Activated CD4-positive, alpha-beta T cell treated with anti-CD3 and anti-CD28 coated beads, Interleukin-2, amount 50 U/mL, for 48 hours (primary cell): ENCODE measurements at regions not wholly inside any gene's neighbourhood (a gene's known extent, or its start where the extent isn't known, plus 50 kb on each side); places are given as distances from the start of the nearest gene placed in this dataset.

ENCODE experiments used
- DNase-seq, 2 experiments: peaks; one replicate each; pipeline ENCODE4 v3.0.0-alpha.2; 2020

- DNase-seq, result no peak
These were observed 426.9 kb downstream of the CDH2 start for GRCh38 chr18:27750014-27750413.

GRCh38 chr18:27749194-27749593 is 427.7 kb downstream of the CDH2 start:
- no peak for DNase-seq

GRCh38 chr18:27746241-27746640 is 430.7 kb downstream of the CDH2 start:
- DNase-seq, result no peak

- DNase-seq, result no peak
These were observed 441.8 kb downstream of the CDH2 start for GRCh38 chr18:27735117-27735516.

GRCh38 chr18:27731211-27731610 is 445.7 kb downstream of the CDH2 start:
- no peak for DNase-seq

GRCh38 chr18:27728659-27729058 is 448.3 kb downstream of the CDH2 start:
- no peak for DNase-seq

- DNase-seq, result no peak
These were observed 452.6 kb downstream of the CDH2 start for GRCh38 chr18:27724362-27724761.

GRCh38 chr18:27723168-27723567 is 453.8 kb downstream of the CDH2 start:
- no peak for DNase-seq

- DNase-seq, result no peak
These were observed 457.2 kb downstream of the CDH2 start for GRCh38 chr18:27719680-27720079.

GRCh38 chr18:27717816-27718215 is 459.1 kb downstream of the CDH2 start:
- DNase-seq, result no peak

- no peak for DNase-seq
These were observed 459.7 kb downstream of the CDH2 start for GRCh38 chr18:27717250-27717649.

- DNase-seq, result no peak
These were observed 461.2 kb downstream of the CDH2 start for GRCh38 chr18:27715751-27716150.

- no peak for DNase-seq
These were observed 463.2 kb downstream of the CDH2 start for GRCh38 chr18:27713738-27714095.

GRCh38 chr18:27713037-27713737 is 463.7 kb downstream of the CDH2 start:
- DNase-seq, result no peak

- DNase-seq, result no peak
These were observed 464.9 kb downstream of the CDH2 start for GRCh38 chr18:27712066-27712465.

GRCh38 chr18:27711382-27711781 is 465.5 kb downstream of the CDH2 start:
- no peak for DNase-seq

GRCh38 chr18:27709344-27709743 is 467.6 kb downstream of the CDH2 start:
- no peak for DNase-seq

- DNase-seq, result no peak
These were observed 469.7 kb downstream of the CDH2 start for GRCh38 chr18:27707201-27707600.

- DNase-seq, result no peak
These were observed 472.1 kb downstream of the CDH2 start for GRCh38 chr18:27704736-27705361.

- no peak for DNase-seq
These were observed 477.8 kb downstream of the CDH2 start for GRCh38 chr18:27699137-27699536.

- DNase-seq, result no peak
These were observed 480.8 kb downstream of the CDH2 start for GRCh38 chr18:27696148-27696547.

- DNase-seq, result no peak
These were observed 481.4 kb downstream of the CDH2 start for GRCh38 chr18:27695503-27695902.

GRCh38 chr18:27695052-27695451 is 481.9 kb downstream of the CDH2 start:
- no peak for DNase-seq

GRCh38 chr18:27688581-27688980 is 488.3 kb downstream of the CDH2 start:
- no peak for DNase-seq
